Activated naive CD8-positive, alpha-beta T cell treated with anti-CD3 and anti-CD28 coated beads, Interleukin-2, amount 50 U/mL, for 24 hours (primary cell): ENCODE measurements at regions not wholly inside any gene's neighbourhood (a gene's known extent, or its start where the extent isn't known, plus 50 kb on each side); places are given as distances from the start of the nearest gene placed in this dataset.
"Not testable (repeated sequence)": the region's sequence is repeated elsewhere in the genome, so short reads cannot be mapped to it uniquely, and the experiment has no call there.

Experiments
- ATAC-seq: fragments of 150-1000 bp; cut with Tn5 transposase; one replicate; pipeline ENCODE4 v1.10.0; 2021
- DNase-seq: peaks from one replicate; pipeline ENCODE4 v3.0.0; 2021
- H3K27ac Mint-ChIP-seq: one replicate; pipeline ENCODE4 v1.8.0; 2021; ENCODE audit warnings: mild to moderate bottlenecking, mixed read lengths
- H3K27me3 Mint-ChIP-seq: one replicate; pipeline ENCODE4 v1.8.0; 2021; ENCODE audit warnings: mixed read lengths
- H3K36me3 Mint-ChIP-seq: one replicate; pipeline ENCODE4 v1.8.0; 2021; ENCODE audit warnings: low read depth, mixed read lengths
- H3K4me1 Mint-ChIP-seq: one replicate; pipeline ENCODE4 v1.8.0; 2021; ENCODE audit warnings: mixed read lengths
- H3K4me3 Mint-ChIP-seq: one replicate; pipeline ENCODE4 v1.8.0; 2021; ENCODE audit warnings: mild to moderate bottlenecking, moderate library complexity, mixed read lengths
- H3K9me3 Mint-ChIP-seq: one replicate; pipeline ENCODE4 v1.8.0; 2021; ENCODE audit warnings: mixed read lengths

DNA sequence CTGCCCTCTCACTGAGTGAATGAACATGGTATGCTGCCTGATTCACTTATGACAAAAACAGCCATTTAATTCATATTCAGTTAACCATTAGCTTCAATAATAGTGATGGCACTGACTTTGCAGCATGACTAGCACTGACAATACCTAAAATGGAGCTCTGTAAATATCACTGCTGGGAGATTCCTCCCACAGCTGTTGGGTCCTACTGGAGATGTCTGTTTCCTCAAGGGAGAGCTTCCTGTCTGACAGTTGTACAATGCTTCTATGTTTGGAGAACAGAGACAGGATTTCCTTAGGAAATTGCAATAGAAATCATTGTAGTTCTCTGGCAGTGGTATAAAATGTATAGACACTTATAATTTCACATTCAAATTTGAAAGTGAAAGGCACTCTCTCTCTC, 695.9 kb upstream of the CDH8 start:
- H3K27ac Mint-ChIP-seq: no peak overlapping the region
- no peaks in the 10 kb centered on the region for H3K27me3 Mint-ChIP-seq
- no peaks in the 10 kb centered on the region for H3K4me1 Mint-ChIP-seq
- ATAC-seq (no peak), DNase-seq (no peak)
- no peaks in the 10 kb centered on the region for H3K36me3 Mint-ChIP-seq
- peaks cover 17% of the 10 kb centered on the region for H3K9me3 Mint-ChIP-seq
- no peak overlapping the region for H3K4me3 Mint-ChIP-seq

DNA sequence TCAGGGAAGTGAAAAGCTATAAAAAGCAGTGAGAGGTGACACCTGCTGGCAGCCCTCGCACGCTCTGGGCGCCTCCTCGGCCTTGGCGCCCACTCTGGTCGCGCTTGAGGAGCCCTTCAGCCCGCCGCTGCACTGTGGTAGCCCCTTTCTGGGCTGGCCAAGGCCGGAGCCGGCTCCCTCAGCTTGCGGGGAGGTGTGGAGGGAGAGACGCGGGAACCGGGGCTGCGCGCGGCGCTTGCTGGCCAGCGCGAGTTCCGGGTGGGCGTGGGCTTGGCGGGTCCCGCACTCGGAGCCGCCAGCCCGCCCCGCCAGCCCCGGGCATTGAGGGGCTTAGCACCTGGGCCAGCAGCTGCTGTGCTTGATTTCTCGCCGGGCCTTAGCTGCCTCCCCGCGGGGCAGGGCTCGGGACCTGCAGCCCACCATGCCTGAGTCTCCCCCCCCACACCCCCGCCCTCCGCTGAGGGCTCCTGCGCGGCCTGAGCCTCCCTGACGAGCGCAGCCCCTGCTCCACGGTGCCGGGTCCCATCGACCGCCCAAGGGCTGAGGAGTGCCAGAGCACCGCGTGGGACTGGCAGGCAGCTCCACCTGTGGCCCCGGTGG, 688.5 kb upstream of the CDH8 start:
- H3K4me1 Mint-ChIP-seq, H3K27ac Mint-ChIP-seq, H3K27me3 Mint-ChIP-seq, H3K4me3 Mint-ChIP-seq, DNase-seq, ATAC-seq, H3K36me3 Mint-ChIP-seq: not testable (repeated sequence)
- H3K9me3 Mint-ChIP-seq: peaks cover 22% of the 10 kb centered on the region

DNA sequence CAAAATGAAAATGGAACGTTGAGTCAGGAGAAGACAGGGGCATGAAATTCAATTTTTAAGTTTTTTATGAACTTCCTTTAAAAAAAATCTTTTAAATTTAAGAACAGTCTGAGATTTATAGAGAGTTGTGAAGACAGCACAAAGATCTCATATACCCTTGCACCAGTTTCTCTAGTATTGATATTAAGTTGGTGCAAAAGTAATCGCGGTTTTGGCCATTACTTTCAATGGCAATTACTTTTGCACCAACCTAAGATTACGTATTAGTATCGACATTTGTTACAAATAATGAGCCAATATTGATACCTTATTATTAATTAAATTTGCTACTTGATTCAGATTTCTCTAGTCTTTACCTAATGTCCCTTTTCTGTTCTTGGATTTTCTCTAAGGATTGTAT, 684.4 kb upstream of the CDH8 start:
- DNase-seq (no peak), ATAC-seq (no peak)
- Mint-ChIP-seq H3K36me3 (no peaks in the 10 kb centered on the region), H3K4me1 (no peaks in the 10 kb centered on the region), H3K27ac (no peak overlapping the region), H3K9me3 (peaks cover 39% of the 10 kb centered on the region), H3K27me3 (no peaks in the 10 kb centered on the region), H3K4me3 (no peak overlapping the region)

DNA sequence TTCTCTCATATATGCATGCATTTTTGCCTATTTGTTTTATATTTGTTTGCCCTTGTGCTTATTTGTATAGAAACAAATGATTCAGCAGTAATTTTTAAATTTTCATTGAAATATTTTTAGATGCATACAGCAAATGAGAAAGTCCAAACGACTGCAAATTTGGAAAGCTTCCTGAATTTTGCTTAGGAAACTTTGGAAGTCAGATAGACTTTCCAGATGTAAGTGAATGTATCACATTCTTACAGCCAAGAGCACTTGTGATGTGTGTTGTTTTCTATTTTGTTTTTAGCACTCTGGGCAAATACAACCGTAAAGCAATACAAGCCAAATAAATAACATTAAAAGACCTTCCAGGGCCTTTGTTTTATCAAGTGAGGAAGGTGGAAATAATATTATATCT, 680.8 kb upstream of the CDH8 start:
- Mint-ChIP-seq H3K9me3 (peaks cover 34% of the 10 kb centered on the region), H3K4me3 (no peak overlapping the region), H3K27me3 (no peaks in the 10 kb centered on the region), H3K4me1 (no peaks in the 10 kb centered on the region), H3K36me3 (no peaks in the 10 kb centered on the region), H3K27ac (no peak overlapping the region)
- DNase-seq (no peak), ATAC-seq (no peak)

DNA sequence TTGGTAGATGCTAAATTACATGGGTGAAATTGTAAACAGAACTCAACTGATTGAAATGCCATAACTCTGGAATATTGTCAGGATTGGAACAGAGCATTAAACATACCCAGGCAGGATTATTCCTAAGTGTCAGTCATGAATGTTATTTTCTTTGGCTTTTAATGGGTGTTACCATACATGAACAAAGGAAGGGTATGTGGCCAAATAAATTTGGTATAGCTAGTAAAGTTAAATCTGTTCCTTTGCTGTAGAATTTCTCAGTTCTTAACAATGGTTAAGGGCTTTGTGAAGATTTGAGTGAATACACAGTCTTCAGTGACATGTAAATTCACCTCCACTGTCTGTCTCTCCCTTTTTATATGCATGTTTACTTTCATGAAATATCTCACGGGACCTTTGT, 679.5 kb upstream of the CDH8 start:
- ATAC-seq (no peak), DNase-seq (no peak)
- H3K27me3 Mint-ChIP-seq: no peaks in the 10 kb centered on the region
- H3K27ac Mint-ChIP-seq: no peak overlapping the region
- H3K9me3 Mint-ChIP-seq: peaks cover 26% of the 10 kb centered on the region
- H3K36me3 Mint-ChIP-seq: no peaks in the 10 kb centered on the region
- H3K4me3 Mint-ChIP-seq: no peak overlapping the region
- H3K4me1 Mint-ChIP-seq: no peaks in the 10 kb centered on the region

DNA sequence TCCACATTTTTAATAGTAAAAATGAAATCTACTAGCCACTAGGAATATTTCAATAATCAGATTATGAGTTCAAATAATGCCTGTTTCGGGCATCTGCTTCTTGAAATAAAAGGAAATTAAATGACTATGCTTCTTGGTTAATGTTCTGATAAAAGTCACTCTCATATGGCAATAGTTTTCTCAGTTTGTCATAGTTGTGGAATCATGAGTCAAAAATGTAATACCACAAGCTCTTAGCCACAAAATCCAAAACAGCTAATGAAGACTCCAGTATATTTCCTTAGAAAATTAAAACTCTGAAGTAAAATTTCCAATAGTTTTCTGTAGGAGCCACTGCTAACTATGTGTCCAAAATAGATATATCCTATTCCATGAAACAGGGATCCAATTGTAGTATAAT, 676.3 kb upstream of the CDH8 start:
- Mint-ChIP-seq H3K9me3 (peaks cover 14% of the 10 kb centered on the region), H3K4me1 (no peaks in the 10 kb centered on the region), H3K36me3 (no peaks in the 10 kb centered on the region), H3K4me3 (no peak overlapping the region), H3K27me3 (no peaks in the 10 kb centered on the region), H3K27ac (no peak overlapping the region)
- ATAC-seq (no peak), DNase-seq (no peak)

DNA sequence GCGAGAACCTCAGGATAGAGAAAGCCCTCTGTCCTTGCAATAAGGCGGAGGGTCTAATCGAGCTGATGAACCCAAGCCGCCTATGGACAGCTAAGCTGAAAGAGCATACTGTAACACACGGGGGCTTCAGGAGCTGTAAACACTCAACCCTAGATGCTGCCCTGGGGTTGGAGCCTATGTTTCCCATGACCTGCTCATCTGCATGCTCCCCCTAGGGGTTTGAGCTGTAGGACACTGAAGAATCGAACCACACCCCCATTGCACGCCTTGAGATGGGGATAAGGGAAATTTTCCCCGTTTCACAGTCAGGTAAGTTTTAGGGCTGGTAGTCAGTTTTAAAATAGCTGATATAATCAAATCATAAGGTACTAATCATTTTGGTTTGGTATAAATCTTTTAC, 675.6 kb upstream of the CDH8 start:
- H3K4me1 Mint-ChIP-seq: no peaks in the 10 kb centered on the region
- peaks cover 8% of the 10 kb centered on the region for H3K9me3 Mint-ChIP-seq
- H3K27ac Mint-ChIP-seq: no peak overlapping the region
- ATAC-seq: no peak
- no peaks in the 10 kb centered on the region for H3K36me3 Mint-ChIP-seq
- no peaks in the 10 kb centered on the region for H3K27me3 Mint-ChIP-seq
- no peak for DNase-seq
- no peak overlapping the region for H3K4me3 Mint-ChIP-seq

DNA sequence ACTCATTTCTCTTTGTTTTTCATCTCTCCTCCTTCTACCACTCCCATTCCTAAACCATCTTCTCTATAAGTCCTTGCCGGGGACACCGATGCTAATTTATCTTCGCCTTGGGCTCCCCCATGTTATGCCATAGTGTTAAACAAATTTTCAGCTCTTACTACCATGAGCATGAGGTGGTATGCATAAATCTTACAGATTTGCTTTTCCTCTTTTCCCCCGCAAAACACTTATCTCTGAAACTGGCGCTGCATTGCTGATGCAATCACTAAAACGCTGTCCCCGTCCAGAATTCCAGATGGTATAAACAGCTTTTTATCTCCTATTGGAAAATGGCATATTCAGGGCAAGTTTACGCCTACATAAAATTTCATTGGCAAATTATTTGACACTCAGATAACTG, 673.6 kb upstream of the CDH8 start:
- no peaks in the 10 kb centered on the region for H3K27me3 Mint-ChIP-seq
- H3K36me3 Mint-ChIP-seq: no peaks in the 10 kb centered on the region
- peaks cover 5% of the 10 kb centered on the region for H3K9me3 Mint-ChIP-seq
- DNase-seq: no peak
- no peak overlapping the region for H3K4me3 Mint-ChIP-seq
- no peak for ATAC-seq
- no peaks in the 10 kb centered on the region for H3K4me1 Mint-ChIP-seq
- no peak overlapping the region for H3K27ac Mint-ChIP-seq

DNA sequence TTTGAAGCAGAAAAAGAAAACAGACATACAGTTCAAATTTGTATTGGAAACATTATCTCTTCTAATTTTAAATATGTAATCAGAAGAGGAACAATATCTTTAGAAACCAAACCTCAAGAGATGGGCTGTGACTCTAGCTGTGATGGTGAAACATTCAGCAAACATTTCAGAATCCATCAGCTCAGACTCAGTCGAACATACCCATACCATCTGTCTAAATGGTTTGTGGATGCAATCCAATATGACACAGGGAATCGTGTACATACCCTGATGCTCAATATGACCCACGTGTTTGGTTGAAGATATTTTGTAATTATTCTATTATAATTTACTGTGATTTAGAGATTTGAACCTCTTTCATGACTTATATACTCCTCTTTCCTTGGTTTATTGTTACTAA, 665.2 kb upstream of the CDH8 start:
- H3K9me3 Mint-ChIP-seq: peaks cover 25% of the 10 kb centered on the region
- no peak overlapping the region for H3K27ac Mint-ChIP-seq
- DNase-seq: no peak

DNA sequence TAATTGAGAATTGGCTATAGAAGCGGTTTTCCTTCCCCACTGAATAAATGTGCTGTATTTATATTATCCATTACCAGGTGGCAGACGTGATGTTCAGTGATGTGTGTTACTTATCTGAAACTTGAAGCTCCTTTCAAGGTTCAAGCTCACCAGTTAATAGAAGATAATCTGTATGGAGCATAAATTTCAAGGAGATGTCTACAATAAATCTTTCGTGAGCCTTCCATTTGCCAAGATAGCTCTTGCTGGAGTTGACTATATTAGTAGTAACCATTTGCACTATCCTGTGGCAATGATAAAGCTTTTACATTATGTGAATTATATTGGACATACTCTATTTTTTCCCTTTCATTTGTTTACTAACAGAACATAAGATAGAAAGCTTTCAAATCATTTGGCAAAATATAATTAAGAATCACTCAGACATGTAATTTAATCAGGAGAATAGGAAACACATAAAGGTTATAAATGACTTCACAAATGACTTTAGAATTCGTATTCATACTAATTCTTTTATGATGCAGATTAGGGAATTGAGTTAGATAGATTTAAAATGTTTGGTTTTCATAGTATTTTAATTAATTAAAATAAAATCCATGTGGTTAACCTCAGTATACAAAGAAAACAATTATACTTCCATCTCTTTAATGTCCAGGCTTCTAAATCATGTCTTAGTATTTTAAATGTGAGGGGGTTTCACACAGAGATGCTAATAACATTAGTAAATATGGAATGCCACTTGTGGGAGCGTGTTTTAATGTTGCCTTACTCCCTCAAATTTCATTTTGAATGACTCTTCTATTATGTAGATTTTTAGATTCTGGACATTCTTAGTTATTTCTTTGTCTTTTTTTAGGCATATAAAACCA, 664.4 kb upstream of the CDH8 start:
- no peak for DNase-seq
- ATAC-seq: no peak
- no peaks in the 10 kb centered on the region for H3K27me3 Mint-ChIP-seq
- H3K36me3 Mint-ChIP-seq: no peaks in the 10 kb centered on the region
- peaks cover 25% of the 10 kb centered on the region for H3K9me3 Mint-ChIP-seq
- no peaks in the 10 kb centered on the region for H3K4me1 Mint-ChIP-seq
- no peak overlapping the region for H3K4me3 Mint-ChIP-seq
- H3K27ac Mint-ChIP-seq: no peak overlapping the region

More for the DNA sequence above, 665.2 kb upstream of the CDH8 start:
- no peak overlapping the region for H3K4me3 Mint-ChIP-seq
- H3K27me3 Mint-ChIP-seq: no peaks in the 10 kb centered on the region
- H3K36me3 Mint-ChIP-seq: no peaks in the 10 kb centered on the region
- ATAC-seq: no peak
- no peaks in the 10 kb centered on the region for H3K4me1 Mint-ChIP-seq

DNA sequence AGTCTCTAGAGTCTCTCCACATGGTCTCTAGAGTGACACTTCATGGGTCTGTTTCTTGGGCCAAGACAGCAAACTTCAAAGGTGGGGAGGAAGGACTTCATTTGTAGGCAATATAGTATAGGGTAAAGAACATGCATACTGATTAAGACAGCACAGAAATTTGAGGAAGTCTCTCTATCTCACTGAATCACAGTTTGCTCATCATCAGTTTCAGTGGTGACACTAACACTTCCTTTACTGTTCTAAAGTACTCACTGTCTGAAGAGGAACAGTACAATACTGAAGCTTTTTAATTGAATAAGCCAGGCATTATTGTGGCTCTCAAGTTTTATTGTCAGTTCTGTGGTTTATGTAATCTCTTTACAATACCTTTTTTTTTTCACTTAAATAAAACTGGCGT, 656.4 kb upstream of the CDH8 start:
- no peaks in the 10 kb centered on the region for H3K36me3 Mint-ChIP-seq
- no peaks in the 10 kb centered on the region for H3K27me3 Mint-ChIP-seq
- H3K4me1 Mint-ChIP-seq: no peaks in the 10 kb centered on the region
- no peak overlapping the region for H3K27ac Mint-ChIP-seq
- ATAC-seq (no peak), DNase-seq (no peak)
- H3K4me3 Mint-ChIP-seq: no peak overlapping the region
- H3K9me3 Mint-ChIP-seq: peaks cover 46% of the 10 kb centered on the region

DNA sequence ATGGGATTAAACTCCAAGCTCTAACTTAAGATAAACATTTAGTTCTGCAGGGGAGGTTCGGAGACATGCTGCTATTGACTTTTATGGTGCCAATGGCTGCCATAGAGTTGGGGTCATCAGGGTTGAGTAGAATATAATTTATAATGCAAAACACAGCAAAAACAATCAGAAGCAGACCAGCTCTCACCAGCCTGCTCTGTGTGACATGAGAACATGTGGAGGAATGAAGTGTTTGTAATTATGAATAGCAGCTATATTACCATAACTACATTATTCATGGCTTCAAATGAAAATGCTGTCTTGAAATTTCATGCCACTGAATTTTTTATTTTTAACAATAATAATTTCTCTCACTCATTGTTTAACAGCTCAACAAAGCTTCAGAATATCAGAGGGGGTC, 645.6 kb upstream of the CDH8 start:
- no peak overlapping the region for H3K27ac Mint-ChIP-seq
- ATAC-seq (no peak), DNase-seq (no peak)
- H3K4me1 Mint-ChIP-seq: no peaks in the 10 kb centered on the region
- H3K4me3 Mint-ChIP-seq: no peak overlapping the region
- H3K36me3 Mint-ChIP-seq: no peaks in the 10 kb centered on the region
- no peaks in the 10 kb centered on the region for H3K27me3 Mint-ChIP-seq
- peaks cover 26% of the 10 kb centered on the region for H3K9me3 Mint-ChIP-seq

DNA sequence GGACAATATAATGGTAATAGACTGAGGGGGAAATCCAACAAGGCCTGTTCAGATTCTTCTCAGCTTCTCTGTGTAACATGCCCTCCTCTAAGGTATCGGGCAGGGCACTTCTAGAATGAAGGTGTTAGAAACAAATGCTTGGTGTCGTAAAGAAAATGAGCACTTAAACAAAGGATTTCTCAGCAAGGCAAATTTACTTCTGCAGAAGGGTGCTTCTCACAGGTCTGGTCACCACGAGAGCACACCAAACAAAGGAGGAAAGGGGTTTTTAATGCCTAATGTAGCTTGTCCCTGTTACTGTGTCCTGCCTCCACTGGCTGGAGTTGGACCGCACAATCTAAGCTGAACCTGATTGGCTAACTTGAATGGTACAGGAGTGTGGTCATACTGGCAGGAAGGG, 642.6 kb upstream of the CDH8 start:
- no peak overlapping the region for H3K27ac Mint-ChIP-seq
- H3K27me3 Mint-ChIP-seq: no peaks in the 10 kb centered on the region
- H3K4me3 Mint-ChIP-seq: no peak overlapping the region
- no peaks in the 10 kb centered on the region for H3K4me1 Mint-ChIP-seq
- H3K36me3 Mint-ChIP-seq: no peaks in the 10 kb centered on the region
- DNase-seq: no peak
- H3K9me3 Mint-ChIP-seq: peaks cover 36% of the 10 kb centered on the region
- no peak for ATAC-seq

DNA sequence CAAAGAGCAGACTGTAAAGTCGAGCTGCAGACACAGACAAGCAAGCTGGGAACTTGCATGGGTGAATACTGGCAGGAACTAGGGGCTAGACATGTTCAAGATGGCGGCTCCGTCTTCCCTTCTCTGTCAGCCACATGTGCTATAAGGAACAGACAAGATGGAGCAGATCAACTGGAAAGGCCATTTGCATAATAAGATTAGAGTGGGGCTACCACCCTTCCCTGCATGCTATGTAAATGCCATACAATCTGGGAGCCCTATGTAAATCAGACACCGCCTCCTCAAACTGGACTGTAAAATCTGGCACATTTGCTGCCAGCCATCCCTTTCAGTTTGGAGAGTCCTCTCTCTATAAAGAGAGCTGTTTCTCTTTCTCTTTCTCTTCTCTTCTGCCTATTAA, 640.1 kb upstream of the CDH8 start:
- Mint-ChIP-seq H3K4me1 (no peaks in the 10 kb centered on the region), H3K27ac (no peak overlapping the region), H3K9me3 (peaks cover 38% of the 10 kb centered on the region), H3K36me3 (no peaks in the 10 kb centered on the region), H3K4me3 (no peak overlapping the region), H3K27me3 (no peaks in the 10 kb centered on the region)
- DNase-seq: no peak
- ATAC-seq: no peak

DNA sequence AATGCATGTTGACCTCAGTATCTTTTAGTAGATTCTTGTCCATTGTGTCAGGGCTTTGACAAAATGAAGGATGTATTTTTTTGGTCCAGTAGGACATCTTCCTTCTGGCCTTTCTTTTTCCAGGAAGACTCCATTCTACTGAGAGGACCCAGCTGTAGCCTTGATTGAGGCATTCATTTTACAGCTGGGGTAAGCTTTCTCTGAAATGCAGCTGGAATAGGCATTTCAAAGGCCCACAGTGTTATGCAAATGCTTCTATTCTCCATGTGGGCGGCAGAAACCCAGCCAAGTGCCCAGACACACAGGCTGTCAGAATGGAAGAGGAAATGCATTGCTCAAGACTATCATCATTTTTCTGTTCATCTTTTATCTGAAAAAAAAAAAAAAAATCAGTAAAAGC, 629.0 kb upstream of the CDH8 start:
- DNase-seq (no peak), ATAC-seq (no peak)
- Mint-ChIP-seq H3K27ac (no peak overlapping the region), H3K4me3 (no peak overlapping the region), H3K27me3 (no peaks in the 10 kb centered on the region), H3K4me1 (no peaks in the 10 kb centered on the region), H3K36me3 (no peaks in the 10 kb centered on the region), H3K9me3 (peaks cover 22% of the 10 kb centered on the region)
